ENCODE measurements at regions not wholly inside any gene's neighbourhood (a gene's known extent, or its start where the extent isn't known, plus 50 kb on each side); places are given as distances from the start of the nearest gene placed in this dataset.

GRCh38 chr7:19565602-19566001 is 143.2 kb downstream of the POLR1F start:
- TF ChIP-seq CTCF (IDR thresholded peaks at IDR 0.05; ENCODE audit: insufficient read depth, low read depth, low read length) (no peak), EZH2 (IDR thresholded peaks at IDR 0.05; ENCODE audit: insufficient read depth, low read length) (no peak)
